ENCODE measurements at regions not wholly inside any gene's neighbourhood (a gene's known extent, or its start where the extent isn't known, plus 50 kb on each side); places are given as distances from the start of the nearest gene placed in this dataset.

DNA sequence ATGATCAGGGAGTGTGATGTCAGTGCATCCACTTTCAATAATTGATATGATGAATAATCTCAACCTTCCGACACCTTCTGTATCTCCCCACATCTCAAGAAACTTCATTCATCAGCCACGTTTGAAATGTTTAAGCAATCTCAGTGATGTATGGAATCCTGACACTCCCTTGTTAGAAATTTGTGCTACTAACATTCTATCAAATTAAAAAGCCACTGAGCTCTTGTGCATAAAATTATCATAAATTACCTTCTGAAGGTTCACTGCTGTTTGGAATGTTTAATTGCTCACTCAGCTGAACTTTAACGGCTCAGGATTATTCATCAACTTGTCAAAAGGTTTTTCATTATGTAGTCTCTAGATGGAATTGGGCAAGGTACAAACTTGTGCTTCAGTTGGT, 108.4 kb upstream of the DPH6 start:
- no peak overlapping the region for H3K4me2 ChIP-seq (replicated peaks; ENCODE audit: low read depth, low read length, poor library complexity, severe bottlenecking)
- H3K27me3 ChIP-seq (replicated peaks in 1 of 4; ENCODE audit: control extremely low read depth in 1 of 4, control insufficient read depth in 3 of 4, insufficient read depth in 4 of 4, low read length in 3 of 4), result no peaks in the 10 kb centered on the region
- H3K9ac ChIP-seq (ENCODE audit: low read length), result no peak overlapping the region
- peaks cover 9% of the 10 kb centered on the region for H3K27me3 Mint-ChIP-seq
- H3K4me1 Mint-ChIP-seq, result no peaks in the 10 kb centered on the region
- no peaks in the 10 kb centered on the region for H3K36me3 ChIP-seq (replicated peaks in 1 of 2; ENCODE audit: control extremely low read depth in 1 of 2, control insufficient read depth in 1 of 2, extremely low read depth in 1 of 2, insufficient read depth in 2 of 2, low read length in 1 of 2)
- H3K4me3 Mint-ChIP-seq, result no peak overlapping the region
- no peak overlapping the region for H3K27ac Mint-ChIP-seq
- TF ChIP-seq, protein P1, sequence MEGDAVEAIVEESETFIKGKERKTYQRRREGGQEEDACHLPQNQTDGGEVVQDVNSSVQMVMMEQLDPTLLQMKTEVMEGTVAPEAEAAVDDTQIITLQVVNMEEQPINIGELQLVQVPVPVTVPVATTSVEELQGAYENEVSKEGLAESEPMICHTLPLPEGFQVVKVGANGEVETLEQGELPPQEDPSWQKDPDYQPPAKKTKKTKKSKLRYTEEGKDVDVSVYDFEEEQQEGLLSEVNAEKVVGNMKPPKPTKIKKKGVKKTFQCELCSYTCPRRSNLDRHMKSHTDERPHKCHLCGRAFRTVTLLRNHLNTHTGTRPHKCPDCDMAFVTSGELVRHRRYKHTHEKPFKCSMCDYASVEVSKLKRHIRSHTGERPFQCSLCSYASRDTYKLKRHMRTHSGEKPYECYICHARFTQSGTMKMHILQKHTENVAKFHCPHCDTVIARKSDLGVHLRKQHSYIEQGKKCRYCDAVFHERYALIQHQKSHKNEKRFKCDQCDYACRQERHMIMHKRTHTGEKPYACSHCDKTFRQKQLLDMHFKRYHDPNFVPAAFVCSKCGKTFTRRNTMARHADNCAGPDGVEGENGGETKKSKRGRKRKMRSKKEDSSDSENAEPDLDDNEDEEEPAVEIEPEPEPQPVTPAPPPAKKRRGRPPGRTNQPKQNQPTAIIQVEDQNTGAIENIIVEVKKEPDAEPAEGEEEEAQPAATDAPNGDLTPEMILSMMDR (IDR thresholded peaks at IDR 0.05), result no peak
- TF ChIP-seq EZH2 (IDR thresholded peaks at IDR 0.05; ENCODE audit: borderline replicate concordance, insufficient read depth, low read depth, low read length, poor library complexity, severe bottlenecking), result no peak
- no peaks in the 10 kb centered on the region for H4K20me1 ChIP-seq (ENCODE audit: control insufficient read depth, insufficient read depth, low read length, poor library complexity, severe bottlenecking)
- 80% methylated on average over 1 of the region's 3 CpGs for WGBS (ENCODE audit: insufficient coverage)
- DNase-seq (no peak), ATAC-seq (ENCODE audit: low read depth) (no peak)
- no peaks in the 10 kb centered on the region for H3K79me2 ChIP-seq (ENCODE audit: control insufficient read depth, insufficient read depth, low read length)
- no peak overlapping the region for H2AFZ ChIP-seq (ENCODE audit: insufficient read depth, low read depth, low read length, poor library complexity, severe bottlenecking)
- intact Hi-C loops (cut with micrococcal nuclease), result no loop called here
- peaks cover 0 to 1% (median 0%) of the 10 kb centered on the region in 3 donors for H3K9me3 ChIP-seq (ENCODE audit: control extremely low read depth in 1 of 3, control insufficient read depth in 2 of 3, insufficient read depth in 1 of 3, low read length in 2 of 3)
- H3K27ac ChIP-seq (ENCODE audit: low read length in 2 of 2), result no peak overlapping the region
- ChIA-PET CTCF (no interaction called here), POLR2A (no interaction called here)
- H3K4me3 ChIP-seq (ENCODE audit: control extremely low read depth in 1 of 5, extremely low read depth in 1 of 5, insufficient read depth in 1 of 5, low read depth in 2 of 5, low read length in 4 of 5), result no peak overlapping the region
- H3K9me3 Mint-ChIP-seq (ENCODE audit: insufficient read depth), result no peaks in the 10 kb centered on the region
- H3K4me1 ChIP-seq (ENCODE audit: control insufficient read depth in 2 of 2, insufficient read depth in 2 of 2, low read length in 2 of 2), result no peaks in the 10 kb centered on the region

DNA sequence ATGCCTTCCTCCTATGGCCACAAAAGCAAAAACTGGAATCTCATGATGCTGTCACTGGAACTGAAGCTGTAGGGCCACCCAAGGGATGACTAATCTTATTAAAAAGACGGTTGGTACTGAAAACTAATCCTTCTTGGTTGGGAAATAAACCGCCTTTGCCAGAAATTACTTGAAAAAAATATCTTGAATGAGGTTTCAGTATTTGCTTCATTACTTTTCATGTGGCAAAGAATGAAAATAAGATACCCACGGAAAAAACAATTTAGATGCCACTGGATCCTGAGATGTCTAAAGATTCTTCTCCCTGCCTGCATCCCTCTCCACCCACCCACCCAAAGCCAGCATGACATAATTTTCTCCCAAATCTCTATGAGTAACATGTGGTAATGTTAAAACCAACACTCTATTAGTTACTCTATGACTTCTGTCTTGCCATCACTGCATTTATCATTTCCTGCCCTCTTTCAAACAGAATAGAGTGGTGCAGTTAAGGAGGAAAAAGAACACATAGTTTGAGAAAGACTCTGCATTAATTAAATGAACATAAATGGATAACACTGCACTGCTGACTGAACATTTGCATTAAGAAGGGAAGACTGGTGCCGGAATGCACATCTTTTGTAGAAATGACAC, 111.8 kb upstream of the DPH6 start:
- Mint-ChIP-seq H3K27ac (no peak overlapping the region), H3K27me3 (peaks cover 7% of the 10 kb centered on the region), H3K4me1 (no peaks in the 10 kb centered on the region), H3K9me3 (ENCODE audit: insufficient read depth) (no peaks in the 10 kb centered on the region), H3K4me3 (no peak overlapping the region)
- H3K9ac ChIP-seq (ENCODE audit: low read length), result no peak overlapping the region
- ChIA-PET POLR2A (no interaction called here), CTCF (no interaction called here)
- H4K20me1 ChIP-seq (ENCODE audit: control insufficient read depth, insufficient read depth, low read length, poor library complexity, severe bottlenecking), result no peaks in the 10 kb centered on the region
- intact Hi-C loops (cut with micrococcal nuclease), result no loop called here
- no peaks in the 10 kb centered on the region for H3K79me2 ChIP-seq (ENCODE audit: control insufficient read depth, insufficient read depth, low read length)
- no peak overlapping the region for H3K4me2 ChIP-seq (replicated peaks; ENCODE audit: low read depth, low read length, poor library complexity, severe bottlenecking)
- TF ChIP-seq, protein P1 (IDR thresholded peaks at IDR 0.05), result no peak
- no peak for TF ChIP-seq EZH2 (IDR thresholded peaks at IDR 0.05; ENCODE audit: borderline replicate concordance, insufficient read depth, low read depth, low read length, poor library complexity, severe bottlenecking)
- H3K27me3 ChIP-seq (replicated peaks in 1 of 4; ENCODE audit: control extremely low read depth in 1 of 4, control insufficient read depth in 3 of 4, insufficient read depth in 4 of 4, low read length in 3 of 4), result no peaks in the 10 kb centered on the region
- H2AFZ ChIP-seq (ENCODE audit: insufficient read depth, low read depth, low read length, poor library complexity, severe bottlenecking), result no peak overlapping the region
- WGBS (ENCODE audit: insufficient coverage), result 80% methylated on average over 1 of the region's 4 CpGs
- no peak overlapping the region for H3K4me3 ChIP-seq (ENCODE audit: control extremely low read depth in 1 of 5, extremely low read depth in 1 of 5, insufficient read depth in 1 of 5, low read depth in 2 of 5, low read length in 4 of 5)
- H3K36me3 ChIP-seq (replicated peaks in 1 of 2; ENCODE audit: control extremely low read depth in 1 of 2, control insufficient read depth in 1 of 2, extremely low read depth in 1 of 2, insufficient read depth in 2 of 2, low read length in 1 of 2), result no peaks in the 10 kb centered on the region
- H3K4me1 ChIP-seq (ENCODE audit: control insufficient read depth in 2 of 2, insufficient read depth in 2 of 2, low read length in 2 of 2), result no peaks in the 10 kb centered on the region
- ATAC-seq (ENCODE audit: low read depth), result no peak
- H3K9me3 ChIP-seq (ENCODE audit: control extremely low read depth in 1 of 3, control insufficient read depth in 2 of 3, insufficient read depth in 1 of 3, low read length in 2 of 3), result peaks cover 0 to 1% (median 0%) of the 10 kb centered on the region in 3 donors
- DNase-seq, result no peak
- H3K27ac ChIP-seq (ENCODE audit: low read length in 2 of 2), result no peak overlapping the region
